OCI-LY3 (cell line): ENCODE measurements at regions not wholly inside any gene's neighbourhood (a gene's known extent, or its start where the extent isn't known, plus 50 kb on each side); places are given as distances from the start of the nearest gene placed in this dataset.

Source experiments
- CTCF ChIP-seq: fragments of 200-600, 300-600 bp; sonication (generic); IDR thresholded peaks from 2 replicates; pipeline ENCODE4 v1.5.1; 2014; ENCODE audit warnings: antibody characterized with exemption, low read length, low read depth
- EZH2phosphoT487 ChIP-seq: fragments of 200-600 bp; shearing (Covaris generic); IDR thresholded peaks from 2 replicates; pipeline ENCODE4 v1.6.1; 2018; ENCODE audit warnings: antibody characterized with exemption, mixed run types, low read depth

GRCh38 chr19:29006057-29006735 is 206.8 kb downstream of the UQCRFS1 start:
- TF ChIP-seq CTCF = no peak
- TF ChIP-seq EZH2phosphoT487 = no peak
